ENCODE measurements at regions not wholly inside any gene's neighbourhood (a gene's known extent, or its start where the extent isn't known, plus 50 kb on each side); places are given as distances from the start of the nearest gene placed in this dataset.
A peak's percentile ranks its signal among the peaks of the same experiment; 100 is the strongest.

GRCh38 chr2:147636238-147636882 lies 208.5 kb upstream of the ACVR2A start:
- TF ChIP-seq GABPA (IDR thresholded peaks at IDR 0.05; ENCODE audit: low read depth) (no peak), CTCF (IDR thresholded peaks at IDR 0.05; ENCODE audit: insufficient read depth, low read length) (no peak)
- Histone ChIP-seq H3K27ac (replicated peaks) (no peak overlapping the region), H3K27me3 (ENCODE audit: insufficient read depth, poor library complexity, severe bottlenecking) (no peaks in the 10 kb centered on the region), H3K4me3 (replicated peaks; ENCODE audit: insufficient read depth, low read length) (no peak overlapping the region)
- peak in 1 of 2 experiments; percentile 36 for DNase-seq (ENCODE audit: low read depth in 1 of 2, low spot score in 1 of 2)

GRCh38 chr2:147634826-147635225 lies 210.0 kb upstream of the ACVR2A start:
- no peak for DNase-seq (ENCODE audit: low read depth in 1 of 2, low spot score in 1 of 2)

GRCh38 chr2:147632198-147632597 lies 212.6 kb upstream of the ACVR2A start:
- H3K27ac ChIP-seq (replicated peaks) = no peak overlapping the region
- H3K27me3 ChIP-seq (ENCODE audit: insufficient read depth, poor library complexity, severe bottlenecking) = no peaks in the 10 kb centered on the region
- H3K4me3 ChIP-seq (replicated peaks; ENCODE audit: insufficient read depth, low read length) = no peak overlapping the region
- no peak for TF ChIP-seq REST (IDR thresholded peaks at IDR 0.05; ENCODE audit: insufficient replicate concordance, low read depth)
- peak in 1 of 2 experiments; percentile 25 for DNase-seq (ENCODE audit: low read depth in 1 of 2, low spot score in 1 of 2)

More at GRCh38 chr2:147634826-147635225, 210.0 kb upstream of the ACVR2A start:
- TF ChIP-seq REST (IDR thresholded peaks at IDR 0.05; ENCODE audit: insufficient replicate concordance, low read depth) = no peak
- TF ChIP-seq GABPA (IDR thresholded peaks at IDR 0.05; ENCODE audit: low read depth) = no peak
- no peak for TF ChIP-seq SPI1 (IDR thresholded peaks at IDR 0.05; ENCODE audit: borderline replicate concordance, low read depth)
- TF ChIP-seq CTCF (IDR thresholded peaks at IDR 0.05; ENCODE audit: insufficient read depth, low read length) = no peak
- no peak for TF ChIP-seq POLR2AphosphoS5 (IDR thresholded peaks at IDR 0.05; ENCODE audit: low read depth)
- Histone ChIP-seq H3K4me3 (replicated peaks; ENCODE audit: insufficient read depth, low read length) (no peak overlapping the region), H3K27me3 (ENCODE audit: insufficient read depth, poor library complexity, severe bottlenecking) (no peaks in the 10 kb centered on the region), H3K27ac (replicated peaks) (no peak overlapping the region)

GRCh38 chr2:147631294-147631693 lies 213.5 kb upstream of the ACVR2A start:
- DNase-seq (ENCODE audit: low read depth in 1 of 2, low spot score in 1 of 2) = no peak
- Histone ChIP-seq H3K27me3 (ENCODE audit: insufficient read depth, poor library complexity, severe bottlenecking) (no peaks in the 10 kb centered on the region), H3K27ac (replicated peaks) (no peak overlapping the region), H3K4me3 (replicated peaks; ENCODE audit: insufficient read depth, low read length) (no peak overlapping the region)
- no peak for TF ChIP-seq REST (IDR thresholded peaks at IDR 0.05; ENCODE audit: insufficient replicate concordance, low read depth)
- TF ChIP-seq GABPA (IDR thresholded peaks at IDR 0.05; ENCODE audit: low read depth) = no peak
- no peak for TF ChIP-seq POLR2AphosphoS5 (IDR thresholded peaks at IDR 0.05; ENCODE audit: low read depth)
- TF ChIP-seq CTCF (IDR thresholded peaks at IDR 0.05; ENCODE audit: insufficient read depth, low read length) = no peak
- no peak for TF ChIP-seq SPI1 (IDR thresholded peaks at IDR 0.05; ENCODE audit: borderline replicate concordance, low read depth)

Data from HL-60 (cell line).